ENCODE measurements at regions not wholly inside any gene's neighbourhood (a gene's known extent, or its start where the extent isn't known, plus 50 kb on each side); places are given as distances from the start of the nearest gene placed in this dataset.

DNA sequence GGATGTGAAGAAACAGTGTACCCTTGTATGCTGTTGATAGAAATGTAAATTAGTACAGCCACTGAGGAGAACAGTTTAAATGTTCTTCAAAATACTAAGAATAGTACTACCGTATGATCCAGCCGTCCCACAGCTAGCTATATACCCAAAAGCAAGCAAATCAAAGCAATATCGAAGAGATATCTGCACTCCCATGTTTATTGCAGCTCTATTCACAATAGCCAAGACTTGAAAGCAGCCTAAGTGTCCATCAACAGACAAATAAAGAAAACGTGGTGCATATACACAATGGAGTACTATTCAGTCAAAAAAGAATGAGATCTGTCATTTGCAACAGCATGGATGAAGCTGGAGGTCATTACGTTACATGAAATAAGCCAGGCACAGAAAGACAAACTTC lies 88.5 kb upstream of the SLC38A4 start:
- no peak for DNase-seq

DNA sequence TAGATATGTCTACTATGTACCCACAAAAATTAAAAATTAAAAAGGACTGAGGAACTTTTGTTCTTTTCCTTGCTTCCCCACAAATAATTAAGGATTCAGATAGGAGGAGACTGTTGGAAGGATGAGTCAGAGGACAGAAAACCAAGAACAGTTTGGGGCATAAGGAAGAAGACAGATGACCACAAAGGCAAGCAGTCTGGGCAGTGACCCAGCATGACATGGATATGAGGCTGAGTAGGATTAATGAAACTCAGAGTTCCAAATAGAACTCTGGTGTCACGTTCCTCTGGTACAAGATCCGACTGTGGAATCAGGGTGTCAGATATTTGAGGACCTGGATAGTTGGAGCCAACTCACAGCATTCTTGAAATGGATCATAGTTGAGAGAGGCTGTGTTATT lies 89.3 kb upstream of the SLC38A4 start:
- no peak for DNase-seq

DNA sequence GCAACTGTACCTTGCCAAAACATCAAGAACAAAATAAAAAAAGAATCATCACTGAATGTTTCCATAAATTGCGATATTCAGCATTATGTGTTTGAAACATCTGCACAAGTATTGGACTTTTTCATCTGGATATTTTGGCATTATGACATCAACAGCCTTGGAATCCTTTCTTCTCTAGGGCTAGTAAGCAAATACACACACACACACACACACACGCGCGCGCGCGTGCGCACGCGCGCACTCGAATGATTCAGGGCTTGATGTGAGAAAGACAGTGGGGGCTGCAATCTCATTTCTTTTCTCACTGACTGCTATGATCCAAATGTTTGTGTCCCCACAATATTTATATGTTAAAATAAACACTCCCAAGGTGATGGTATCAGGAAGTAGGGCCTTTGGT lies 90.0 kb upstream of the SLC38A4 start:
- no peak for DNase-seq

DNA sequence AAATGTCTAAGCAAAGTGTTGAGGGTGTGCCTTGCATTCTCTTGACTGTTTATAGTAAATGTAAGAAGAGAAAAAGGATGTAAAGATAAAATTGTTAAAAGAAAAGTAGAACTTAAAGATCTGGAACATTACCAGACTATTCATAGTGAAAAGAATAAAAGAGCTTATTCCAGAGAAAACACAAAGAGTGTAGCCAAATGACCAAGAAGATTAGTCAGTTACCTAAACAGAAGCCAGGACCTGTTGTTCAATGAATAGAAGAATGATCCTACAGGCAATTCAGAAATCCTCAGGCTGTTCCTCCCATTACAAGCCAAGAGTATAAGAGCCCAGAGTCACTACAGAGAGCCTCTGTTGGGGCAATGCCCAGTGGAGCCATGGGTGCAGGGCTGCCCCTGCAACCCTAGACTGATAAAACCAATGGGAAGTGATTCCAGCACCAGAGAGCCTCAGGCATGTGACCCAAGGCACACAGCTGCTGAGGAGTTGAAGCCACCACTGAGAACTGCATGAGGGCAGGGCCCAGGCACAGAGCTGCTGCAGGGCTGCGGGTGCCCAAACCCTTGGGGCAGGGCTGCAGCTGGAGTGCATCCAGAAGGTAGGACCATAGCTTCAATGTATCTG lies 91.1 kb upstream of the SLC38A4 start:
- DNase-seq = no peak

DNA sequence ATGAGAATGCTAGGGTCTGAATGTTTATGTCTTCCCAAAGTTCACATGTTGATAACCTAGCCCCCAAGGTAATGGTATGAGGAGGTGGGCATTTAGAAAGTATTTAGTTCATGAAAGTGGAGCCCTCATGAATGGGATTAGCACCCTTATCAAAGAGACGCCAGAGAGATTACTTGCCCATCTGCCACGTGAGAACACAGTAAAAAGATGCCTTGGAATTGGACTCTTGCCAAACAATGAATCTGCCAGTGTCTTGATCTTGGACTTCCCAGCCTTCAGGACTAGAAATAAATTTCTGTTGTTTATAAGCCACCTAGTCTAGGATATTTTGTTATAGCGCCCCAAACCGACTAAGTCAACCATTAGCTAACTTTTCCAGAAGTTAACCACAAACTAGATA lies 92.0 kb upstream of the SLC38A4 start:
- no peak for DNase-seq

DNA sequence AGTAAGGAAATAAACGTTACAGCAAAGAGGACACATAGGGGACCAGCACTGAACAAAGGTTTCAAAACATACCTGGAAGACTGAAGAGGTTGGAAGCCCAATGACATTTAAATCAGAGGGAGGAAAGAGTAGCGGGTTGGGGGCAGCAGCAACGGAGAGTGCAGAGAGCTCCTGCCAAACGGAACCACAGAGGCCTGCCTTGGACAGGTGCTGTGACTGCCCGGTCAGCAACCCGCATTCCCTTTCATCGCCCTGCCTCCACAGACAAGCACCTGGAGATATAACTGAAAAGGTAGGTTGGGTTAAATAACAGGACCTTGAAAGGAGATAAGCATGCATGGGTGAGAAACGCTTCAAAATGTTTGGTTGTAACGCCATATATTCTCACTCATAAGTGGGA lies 92.8 kb upstream of the SLC38A4 start:
- no peak for DNase-seq

DNA sequence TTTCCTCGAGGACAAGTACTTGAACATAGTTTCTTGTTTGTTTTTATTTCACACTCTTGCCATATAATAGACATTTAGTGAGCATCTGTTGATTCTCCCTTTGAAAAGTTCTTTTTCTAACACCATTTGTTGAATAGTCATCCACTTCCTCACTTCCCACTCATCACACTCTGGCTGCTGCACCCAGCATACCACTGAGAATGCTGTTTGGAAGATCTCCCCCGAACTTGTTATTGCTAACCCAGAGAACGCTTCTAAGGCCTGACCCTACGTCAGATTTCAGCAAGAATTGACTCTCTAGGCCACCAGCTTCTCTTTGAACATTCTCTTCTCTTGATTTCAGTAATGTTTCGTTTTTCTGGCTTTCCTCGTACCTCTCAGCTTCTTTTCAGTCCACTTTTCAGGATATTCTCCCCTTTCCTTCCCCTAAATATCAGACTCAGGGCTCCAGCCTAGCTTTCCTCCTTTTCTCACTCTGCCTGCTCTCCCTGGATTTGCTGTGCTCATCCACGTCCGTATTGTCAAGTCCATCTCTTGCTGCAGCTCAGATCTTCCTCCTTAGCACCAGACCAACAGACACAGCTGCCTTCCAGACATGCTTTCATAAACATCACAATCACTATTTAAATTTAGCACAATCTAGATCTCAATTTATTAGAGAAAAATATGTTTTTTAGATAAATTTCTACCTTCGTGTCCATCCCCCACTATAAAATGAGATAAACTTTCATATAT lies 94.0 kb upstream of the SLC38A4 start:
- DNase-seq = no peak

DNA sequence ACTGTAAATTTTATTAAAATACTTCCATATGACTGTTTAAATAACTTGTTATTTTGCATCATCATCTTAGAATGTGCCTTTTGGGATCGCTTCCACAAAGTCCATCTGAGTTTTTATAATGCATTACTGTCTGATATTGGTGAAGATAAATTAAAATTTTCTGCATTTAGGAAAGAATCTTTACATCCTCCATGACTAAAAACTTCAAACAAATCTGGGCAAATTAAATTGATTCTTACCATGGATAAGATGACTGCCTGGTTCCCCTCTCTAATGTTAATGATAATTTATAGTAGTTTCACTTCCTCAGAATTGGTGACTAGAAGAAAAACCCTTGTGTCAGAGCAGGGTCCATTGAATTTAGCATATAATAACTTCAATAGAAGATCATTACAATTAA lies 94.7 kb upstream of the SLC38A4 start:
- no peak for DNase-seq

DNA sequence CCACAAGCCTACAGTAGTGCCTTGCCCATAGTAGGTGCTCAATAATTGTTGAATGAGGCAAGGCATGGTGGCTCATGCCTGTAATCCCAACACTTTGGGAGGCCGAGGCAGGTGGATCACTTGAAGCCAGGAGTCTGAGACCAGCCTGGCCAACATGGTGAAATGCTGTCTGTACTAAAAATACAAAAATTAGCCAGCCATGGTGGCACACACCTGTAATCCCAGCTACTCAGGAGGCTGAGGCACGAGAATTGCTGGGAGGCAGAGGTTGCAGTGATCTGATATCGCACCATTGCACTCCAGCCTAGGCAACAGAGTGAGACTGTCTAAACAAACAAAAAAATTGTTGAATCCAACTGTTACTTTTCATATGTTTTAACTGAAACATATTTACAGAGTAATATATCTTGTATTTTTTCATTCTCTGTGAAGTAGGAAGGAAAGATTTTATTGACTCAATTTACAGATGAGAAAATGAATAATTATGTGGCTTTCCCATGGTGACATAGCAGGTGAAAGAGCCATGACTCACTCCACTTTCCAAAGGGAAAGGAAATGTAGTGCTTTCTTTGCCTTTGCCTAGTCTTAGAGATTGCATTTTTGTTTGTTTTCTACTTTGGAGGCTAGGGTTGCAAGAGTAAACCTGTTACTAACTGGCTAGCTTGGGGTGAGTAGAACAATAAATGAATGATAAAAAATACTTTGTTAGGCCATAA lies 95.4 kb upstream of the SLC38A4 start:
- DNase-seq = no peak

DNA sequence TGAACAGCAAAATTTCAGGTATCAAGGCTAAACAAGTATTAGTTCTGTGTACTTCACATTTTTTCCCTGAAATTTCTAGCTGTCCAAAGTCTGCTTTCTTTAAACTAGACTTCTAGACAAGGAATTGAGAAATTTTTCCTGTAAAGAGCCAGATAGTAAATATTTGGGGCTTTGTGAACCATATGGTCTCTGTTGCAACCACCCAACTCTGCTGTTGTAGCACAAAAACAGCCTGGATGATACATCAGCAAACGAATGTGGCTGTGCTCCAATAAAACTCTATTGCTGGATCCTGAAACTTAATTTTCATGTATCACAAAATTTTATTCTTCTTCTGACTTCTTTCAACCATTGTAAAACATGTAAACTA lies 96.0 kb upstream of the SLC38A4 start:
- DNase-seq = no peak

DNA sequence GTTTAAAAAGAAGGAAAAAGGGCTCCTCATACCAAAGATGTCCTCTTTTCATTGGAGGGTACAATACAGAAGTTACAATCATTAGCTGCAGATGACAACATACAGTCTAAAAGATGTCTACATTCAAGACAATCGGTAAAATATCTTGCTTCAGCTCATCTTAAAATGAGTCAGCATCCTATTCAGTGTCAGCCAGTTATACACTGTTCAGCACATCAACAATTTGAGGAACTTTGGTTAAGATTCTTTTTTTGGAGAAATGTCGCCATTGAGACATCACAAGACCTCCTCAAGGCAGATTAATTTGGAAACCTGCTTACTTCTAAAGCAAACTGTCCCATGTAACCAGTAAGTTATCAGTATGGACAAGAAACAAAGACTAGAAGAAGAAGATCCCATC lies 100.7 kb upstream of the SLC38A4 start:
- no peak for DNase-seq

DNA sequence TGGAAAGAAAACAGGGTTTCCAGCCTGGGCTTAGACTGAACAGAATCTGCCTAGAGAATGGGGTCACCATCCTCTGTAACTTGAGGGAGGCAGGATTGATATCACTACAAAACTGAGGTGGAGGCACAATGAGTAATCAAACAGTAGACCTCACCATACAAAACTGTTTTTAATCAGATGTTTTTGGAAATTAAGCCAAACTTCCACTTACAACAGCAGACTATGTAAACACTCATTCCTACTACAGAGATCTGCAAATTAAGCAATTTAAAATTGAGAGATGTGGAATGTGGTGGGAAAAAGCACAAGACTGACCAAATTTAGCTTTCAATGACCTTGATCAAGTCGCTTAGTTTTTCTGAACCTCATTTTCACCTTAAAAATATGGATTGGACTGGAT lies 104.3 kb upstream of the SLC38A4 start:
- no peak for DNase-seq

DNA sequence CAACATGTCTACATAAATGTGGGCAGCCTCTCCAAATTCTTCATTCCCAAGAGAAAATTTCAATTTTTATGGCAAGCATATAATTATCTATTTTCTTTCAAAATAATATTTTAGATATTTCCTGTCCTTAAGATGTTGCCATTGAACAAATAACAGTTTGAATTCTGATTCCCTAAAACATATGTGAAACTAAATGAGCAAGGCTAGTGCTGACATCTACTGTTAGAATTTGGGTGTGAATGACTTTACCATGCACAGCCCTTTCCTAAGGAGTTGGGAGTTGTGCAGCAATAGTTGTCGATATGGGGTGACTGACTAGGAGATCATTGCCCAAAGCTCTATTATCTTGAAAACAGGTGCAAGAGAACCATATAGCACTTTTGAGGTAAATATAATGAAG lies 108.2 kb upstream of the SLC38A4 start:
- no peak for DNase-seq

DNA sequence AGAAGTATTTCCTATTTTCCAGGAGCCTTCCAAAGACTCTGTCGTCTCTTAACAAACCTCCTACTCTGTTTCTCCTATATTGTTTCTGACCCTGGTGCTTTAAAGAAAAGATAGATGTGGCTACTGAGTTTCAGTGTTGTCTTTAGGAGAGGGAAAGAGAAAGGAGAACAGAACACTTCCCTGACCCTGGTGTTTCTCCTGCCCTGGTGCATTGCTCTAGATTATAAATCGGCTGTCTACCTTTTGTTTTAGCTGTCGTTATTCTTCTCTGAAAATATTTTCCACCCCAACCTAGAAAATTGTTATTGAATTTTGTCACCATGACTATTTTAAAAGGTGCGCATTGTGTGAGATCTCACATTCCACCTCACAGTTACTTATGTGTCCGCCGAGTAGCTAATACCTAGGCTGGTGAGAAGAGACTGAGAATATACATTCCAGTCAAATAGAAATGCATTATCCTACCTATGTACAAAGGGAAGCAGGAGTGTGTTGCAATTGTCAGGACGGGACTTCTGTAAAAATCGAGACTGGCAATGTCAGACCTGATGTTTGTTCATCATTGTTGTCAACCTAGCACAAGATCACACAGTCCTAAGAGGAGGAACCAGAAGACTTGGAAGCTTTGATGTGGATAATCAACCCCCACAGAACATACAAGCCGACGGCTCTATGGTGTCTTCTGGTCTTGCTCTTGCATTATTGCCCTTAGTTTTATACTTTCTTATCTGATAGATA lies 108.7 kb upstream of the SLC38A4 start:
- no peak for DNase-seq

DNA sequence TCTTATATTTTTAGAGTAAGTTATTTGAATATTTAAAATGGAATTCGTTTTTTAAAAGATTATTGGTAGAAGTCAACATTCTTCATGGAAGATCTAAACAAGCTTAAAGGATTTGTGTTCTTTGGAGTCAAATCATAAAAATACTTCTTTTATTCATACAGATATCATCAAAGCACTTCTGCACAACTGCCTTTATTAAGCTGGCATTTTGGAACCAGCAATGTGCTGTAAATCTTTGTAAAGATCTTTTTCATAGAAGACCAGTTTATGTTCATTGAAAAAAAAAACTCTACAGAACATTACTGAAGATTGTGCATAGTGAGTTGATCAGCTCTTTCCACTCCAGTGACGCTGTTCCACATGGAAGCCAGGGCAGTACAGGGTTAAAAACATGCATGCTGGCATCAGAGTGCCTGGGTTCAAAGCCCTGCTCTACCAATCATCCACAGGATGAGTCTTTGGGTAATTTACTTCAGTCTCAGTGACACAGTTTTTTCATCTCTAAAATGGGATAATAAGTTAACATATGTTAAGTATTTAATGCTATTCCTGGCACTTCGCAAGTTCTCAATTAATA lies 109.6 kb upstream of the SLC38A4 start:
- no peak for DNase-seq

DNA sequence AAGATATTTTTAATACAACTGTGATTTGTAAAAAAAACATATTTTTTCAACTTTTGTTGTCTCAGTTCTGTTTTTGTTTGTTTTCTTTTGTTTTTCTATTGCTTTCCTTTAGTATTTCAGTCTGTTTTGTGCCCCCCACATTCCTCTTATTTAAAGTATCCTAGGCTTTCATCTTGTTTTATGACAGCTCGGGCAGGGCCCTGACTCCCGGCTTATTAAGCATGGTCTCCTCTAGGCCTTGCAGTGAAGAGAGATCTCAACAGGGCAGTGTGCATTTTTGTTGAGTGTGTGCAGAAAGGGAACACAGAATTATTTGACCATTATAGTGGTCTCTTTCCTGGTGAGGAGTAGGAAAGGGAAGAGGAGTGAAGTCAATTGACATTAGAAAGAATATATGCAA lies 110.2 kb upstream of the SLC38A4 start:
- DNase-seq = no peak

DNA sequence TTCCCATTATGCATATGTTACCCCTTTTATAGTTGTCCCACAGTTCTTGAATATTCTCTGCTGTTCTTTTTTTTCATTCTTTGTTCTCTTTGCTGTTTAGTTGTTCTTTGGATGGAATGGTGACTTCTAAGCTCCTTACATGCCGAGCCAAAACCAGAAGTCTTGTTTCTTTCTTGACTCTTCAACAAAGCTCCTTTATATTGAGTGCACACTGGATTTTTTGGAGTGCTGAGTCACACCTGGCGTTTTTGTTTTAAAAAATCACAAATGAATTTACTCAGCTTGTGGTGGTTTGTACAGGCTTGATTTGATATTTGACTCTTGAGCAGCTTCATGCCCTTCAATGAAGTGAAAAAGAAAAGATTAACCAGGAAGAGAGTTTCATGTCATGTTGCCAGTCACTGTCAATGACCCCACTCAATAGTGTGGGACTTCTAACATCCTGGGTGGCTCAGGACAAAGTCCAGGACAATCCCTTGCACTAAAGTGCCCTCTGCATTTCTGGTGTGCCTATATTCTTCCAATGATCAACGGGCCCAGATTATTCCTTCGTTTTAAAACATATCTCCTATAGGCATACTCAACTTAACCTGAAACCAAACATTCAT lies 112.4 kb upstream of the SLC38A4 start:
- no peak for DNase-seq

DNA sequence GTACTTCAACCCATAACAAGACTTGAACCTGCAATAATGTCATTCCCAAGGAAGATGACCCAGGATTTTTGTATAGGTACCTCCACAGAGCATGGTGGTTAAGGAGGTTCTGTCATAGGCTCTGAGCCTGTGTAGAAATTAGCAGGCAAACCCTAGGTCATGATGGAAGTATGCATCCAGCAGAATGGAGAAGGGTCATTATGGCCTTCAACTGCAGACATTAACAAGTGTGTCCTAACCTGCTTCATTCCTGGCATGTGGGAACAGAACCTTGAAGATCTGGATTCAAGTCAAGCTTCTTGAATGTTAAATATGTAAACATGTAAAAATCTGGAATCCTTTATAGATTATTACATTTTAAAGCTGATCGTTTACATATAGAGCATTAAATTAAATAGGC lies 116.2 kb upstream of the SLC38A4 start:
- DNase-seq = no peak

DNA sequence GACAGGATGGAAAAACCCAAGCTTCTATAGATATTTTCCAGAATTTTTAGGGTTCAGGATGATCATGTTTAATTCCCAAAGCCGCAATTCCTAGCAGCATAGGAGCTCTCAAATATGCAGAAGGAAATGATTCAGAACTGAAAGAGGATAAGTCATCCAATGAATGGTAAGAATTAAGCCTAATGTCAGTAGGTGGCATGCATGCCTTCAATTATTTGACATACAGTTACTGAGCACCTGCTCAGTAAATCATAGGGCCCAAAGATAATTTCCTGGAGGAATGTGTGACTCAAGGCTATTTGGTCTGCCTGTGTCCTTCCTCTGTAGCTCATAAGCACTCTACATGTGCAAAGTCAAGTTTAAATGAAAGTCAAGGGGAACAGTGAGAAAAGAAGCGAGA lies 116.8 kb upstream of the SLC38A4 start:
- no peak for DNase-seq

DNA sequence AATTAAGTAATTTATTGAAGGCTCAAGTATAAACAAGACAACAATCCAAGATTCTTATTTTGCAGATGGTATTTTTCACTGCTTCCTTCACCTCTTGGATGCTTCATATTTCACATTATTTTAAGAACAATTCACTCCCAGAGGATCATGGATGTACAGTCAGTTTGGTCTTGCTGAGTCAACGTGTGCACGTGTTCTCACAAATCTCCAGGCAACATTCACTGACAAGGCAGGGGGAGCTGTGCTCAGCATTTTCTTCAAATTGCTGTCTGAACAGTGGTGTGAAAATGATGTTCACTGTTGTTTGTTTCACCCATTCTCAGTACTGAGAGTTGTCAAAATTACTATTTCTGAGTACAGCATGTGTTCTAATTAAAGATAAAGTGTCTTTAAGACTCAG lies 118.3 kb upstream of the SLC38A4 start:
- DNase-seq = no peak

DNA sequence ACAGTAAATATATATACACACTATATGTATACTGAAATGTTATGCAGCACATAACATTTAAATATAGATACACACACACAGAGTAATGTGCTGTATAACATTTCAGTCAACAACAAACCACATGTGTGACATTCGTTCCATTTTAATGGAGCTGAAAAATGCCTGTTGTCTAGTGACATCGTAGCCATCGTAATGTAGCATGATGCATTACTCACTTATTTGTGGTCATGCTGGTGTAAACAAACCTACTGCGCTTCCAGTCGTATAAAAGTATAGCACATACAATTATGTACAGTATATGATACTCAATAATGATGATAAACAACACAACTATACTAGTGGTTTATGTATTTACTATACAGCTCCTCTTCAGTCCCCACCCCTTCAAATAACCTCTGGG lies 119.0 kb upstream of the SLC38A4 start:
- no peak for DNase-seq

DNA sequence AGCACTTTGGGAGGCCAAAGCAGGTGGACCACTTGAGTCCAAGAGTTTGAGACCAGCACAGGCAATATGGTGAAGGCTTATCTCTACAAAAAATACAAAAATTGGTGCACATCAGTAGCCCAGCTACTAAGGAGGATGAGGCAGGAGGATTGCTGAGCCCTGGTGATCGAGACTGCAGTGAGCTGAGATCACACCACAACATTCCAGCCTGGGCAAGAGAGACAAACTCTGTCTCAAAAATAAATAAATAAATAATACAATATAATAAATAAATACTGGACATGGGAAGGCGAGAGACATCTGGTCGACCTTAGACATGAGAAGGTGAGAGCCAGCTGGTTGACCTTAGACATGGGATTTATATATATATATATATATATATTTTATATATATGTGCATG lies 119.8 kb upstream of the SLC38A4 start:
- DNase-seq = no peak

DNA sequence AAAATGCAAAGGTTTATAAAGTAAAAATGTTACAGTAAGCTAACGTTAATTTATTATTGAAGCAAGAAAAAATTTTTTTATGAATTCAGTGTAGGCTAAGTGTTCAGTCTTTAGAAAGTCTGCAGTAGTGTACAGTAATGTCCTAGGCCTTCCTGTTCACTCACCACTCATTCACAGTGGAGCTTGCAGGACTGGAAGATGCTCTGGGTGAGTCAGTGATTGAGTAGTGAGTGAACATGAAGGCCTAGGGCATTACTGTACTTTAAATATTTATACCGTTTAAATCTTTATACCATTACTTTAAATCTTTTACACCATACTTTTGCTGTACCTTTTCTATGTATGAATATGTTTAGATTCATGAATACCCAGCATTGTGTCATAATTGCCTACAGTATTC lies 120.3 kb upstream of the SLC38A4 start:
- DNase-seq = no peak
